Subcutaneous abdominal adipose tissue (tissue), 5 donors: ENCODE measurements at regions not wholly inside any gene's neighbourhood (a gene's known extent, or its start where the extent isn't known, plus 50 kb on each side); places are given as distances from the start of the nearest gene placed in this dataset.

ENCODE experiments used
- H3K27ac ChIP-seq: one replicate; pipeline ENCODE4 v1.7.0; 2013; ENCODE audit warnings: low read depth, mild to moderate bottlenecking, inconsistent platforms, low read length, moderate library complexity
- H3K27me3 ChIP-seq, 5 donors: one replicate each; pipeline ENCODE4 v1.7.0; 2013; ENCODE audit warnings: low read length in 5 of 5, inconsistent platforms in 1 of 5; ENCODE audit not compliant: control insufficient read depth in 5 of 5, insufficient read depth in 4 of 5
- H3K36me3 ChIP-seq, 5 donors: one replicate each; pipeline ENCODE4 v1.7.0; 2013; ENCODE audit warnings: low read length in 5 of 5; ENCODE audit not compliant: control insufficient read depth in 5 of 5, insufficient read depth in 5 of 5
- H3K4me1 ChIP-seq, 5 donors: one replicate each; pipeline ENCODE4 v1.7.0; 2013; ENCODE audit warnings: low read length in 5 of 5, mild to moderate bottlenecking in 3 of 5, moderate library complexity in 1 of 5; ENCODE audit not compliant: control insufficient read depth in 5 of 5, insufficient read depth in 5 of 5
- H3K4me3 ChIP-seq, 5 donors: one replicate each; pipeline ENCODE4 v1.7.0; 2013; ENCODE audit warnings: low read length in 5 of 5, low read depth in 1 of 5
- H3K9ac ChIP-seq, 5 donors: one replicate each; pipeline ENCODE4 v1.7.0; 2013; ENCODE audit warnings: low read length in 5 of 5, mild to moderate bottlenecking in 4 of 5, moderate library complexity in 3 of 5
- H3K9me3 ChIP-seq, 5 donors: one replicate each; pipeline ENCODE4 v1.7.0; 2013; ENCODE audit warnings: low read length in 5 of 5; ENCODE audit not compliant: control insufficient read depth in 5 of 5
- donor health status: healthy.
- donor health status: healthy.
- donor health status: healthy.
- donor health status: healthy.
- donor health status: healthy.

- Histone ChIP-seq H3K4me1 (no peaks in the 10 kb centered on the region), H3K27me3 (no peaks in the 10 kb centered on the region), H3K36me3 (no peaks in the 10 kb centered on the region), H3K9me3 (peaks cover 0 to 10% (median 5%) of the 10 kb centered on the region in 5 donors), H3K27ac (no peak overlapping the region), H3K4me3 (no peak overlapping the region), H3K9ac (no peak overlapping the region)
Measured at GRCh38 chr7:53877688-53878087, 664.5 kb upstream of the VSTM2A start.

GRCh38 chr7:53900856-53901528, 641.2 kb upstream of the VSTM2A start:
- Histone ChIP-seq H3K36me3 (no peaks in the 10 kb centered on the region), H3K9ac (no peak overlapping the region), H3K27me3 (no peaks in the 10 kb centered on the region), H3K4me1 (no peaks in the 10 kb centered on the region), H3K9me3 (peaks cover 0 to 8% (median 3%) of the 10 kb centered on the region in 5 donors), H3K27ac (no peak overlapping the region), H3K4me3 (no peak overlapping the region)

GRCh38 chr7:53904355-53904754, 637.8 kb upstream of the VSTM2A start:
- Histone ChIP-seq H3K36me3 (no peaks in the 10 kb centered on the region), H3K4me3 (no peak overlapping the region), H3K9me3 (peaks cover 0 to 18% (median 8%) of the 10 kb centered on the region in 5 donors), H3K4me1 (no peaks in the 10 kb centered on the region), H3K9ac (no peak overlapping the region), H3K27ac (no peak overlapping the region), H3K27me3 (no peaks in the 10 kb centered on the region)

GRCh38 chr7:53917637-53918036, 624.5 kb upstream of the VSTM2A start:
- Histone ChIP-seq H3K36me3 (no peaks in the 10 kb centered on the region), H3K4me1 (no peaks in the 10 kb centered on the region), H3K9me3 (peaks cover 0 to 7% (median 2%) of the 10 kb centered on the region in 5 donors), H3K4me3 (no peak overlapping the region), H3K27ac (no peak overlapping the region), H3K27me3 (no peaks in the 10 kb centered on the region), H3K9ac (no peak overlapping the region)

GRCh38 chr7:53920011-53920410, 622.2 kb upstream of the VSTM2A start:
- H3K36me3 ChIP-seq = no peaks in the 10 kb centered on the region
- H3K4me1 ChIP-seq = no peaks in the 10 kb centered on the region
- no peak overlapping the region for H3K4me3 ChIP-seq
- H3K9ac ChIP-seq = no peak overlapping the region
- peaks cover 0 to 4% (median 2%) of the 10 kb centered on the region in 5 donors for H3K9me3 ChIP-seq
- no peak overlapping the region for H3K27ac ChIP-seq
- no peaks in the 10 kb centered on the region for H3K27me3 ChIP-seq

GRCh38 chr7:53940483-53940882, 601.7 kb upstream of the VSTM2A start:
- peaks cover 0 to 7% (median 0%) of the 10 kb centered on the region in 5 donors for H3K9me3 ChIP-seq
- no peaks in the 10 kb centered on the region for H3K36me3 ChIP-seq
- no peak overlapping the region for H3K27ac ChIP-seq
- no peak overlapping the region for H3K4me3 ChIP-seq
- no peaks in the 10 kb centered on the region for H3K4me1 ChIP-seq
- no peaks in the 10 kb centered on the region for H3K27me3 ChIP-seq
- H3K9ac ChIP-seq = no peak overlapping the region

GRCh38 chr7:53947732-53948131, 594.4 kb upstream of the VSTM2A start:
- H3K4me1 ChIP-seq = no peaks in the 10 kb centered on the region
- peaks cover 0 to 5% (median 0%) of the 10 kb centered on the region in 5 donors for H3K9me3 ChIP-seq
- H3K36me3 ChIP-seq = no peaks in the 10 kb centered on the region
- no peak overlapping the region for H3K4me3 ChIP-seq
- H3K27me3 ChIP-seq = no peaks in the 10 kb centered on the region
- no peak overlapping the region for H3K9ac ChIP-seq
- no peak overlapping the region for H3K27ac ChIP-seq

- Histone ChIP-seq H3K4me3 (no peak overlapping the region), H3K27me3 (no peaks in the 10 kb centered on the region), H3K9ac (no peak overlapping the region), H3K9me3 (peaks cover 0 to 3% (median 0%) of the 10 kb centered on the region in 5 donors), H3K4me1 (no peaks in the 10 kb centered on the region), H3K27ac (no peak overlapping the region), H3K36me3 (no peaks in the 10 kb centered on the region)
Measured at GRCh38 chr7:53965716-53966115, 576.5 kb upstream of the VSTM2A start.

- Histone ChIP-seq H3K36me3 (no peaks in the 10 kb centered on the region), H3K4me1 (no peaks in the 10 kb centered on the region), H3K27me3 (no peaks in the 10 kb centered on the region), H3K9me3 (peaks cover 0 to 14% (median 3%) of the 10 kb centered on the region in 5 donors), H3K4me3 (no peak overlapping the region), H3K9ac (no peak overlapping the region), H3K27ac (no peak overlapping the region)
Measured at GRCh38 chr7:53983480-53983879, 558.7 kb upstream of the VSTM2A start.

GRCh38 chr7:53984776-53985175, 557.4 kb upstream of the VSTM2A start:
- Histone ChIP-seq H3K9ac (no peak overlapping the region), H3K36me3 (no peaks in the 10 kb centered on the region), H3K27me3 (no peaks in the 10 kb centered on the region), H3K4me3 (peak overlapping the region in 1 of 5 donors; percentile 23), H3K27ac (no peak overlapping the region), H3K4me1 (no peaks in the 10 kb centered on the region), H3K9me3 (peaks cover 0 to 14% (median 3%) of the 10 kb centered on the region in 5 donors)
